OCI-LY1 (cell line): ENCODE measurements at regions not wholly inside any gene's neighbourhood (a gene's known extent, or its start where the extent isn't known, plus 50 kb on each side); places are given as distances from the start of the nearest gene placed in this dataset.

Experiments
- H2AFZ ChIP-seq: fragments of 200-600 bp; sonication (generic), shearing (Covaris generic); 2 replicates; pipeline ENCODE4 v1.6.0; 2014; ENCODE audit warnings: antibody characterized with exemption, mild to moderate bottlenecking, low read length
- H3F3A ChIP-seq: fragments of 200-600 bp; sonication (generic), shearing (Covaris generic); 2 replicates; pipeline ENCODE4 v1.6.0; 2014; ENCODE audit warnings: mild to moderate bottlenecking, antibody characterized with exemption, low read length, moderate library complexity; ENCODE audit not compliant: insufficient read depth
- H3K27ac ChIP-seq: fragments of 200-600 bp; sonication (generic); 2 replicates; pipeline ENCODE4 v1.5.1; 2014; ENCODE audit warnings: low read length, mixed run types, mild to moderate bottlenecking, low read depth; ENCODE audit not compliant: poor library complexity, severe bottlenecking
- H3K27me3 ChIP-seq: fragments of 200-600 bp; sonication (generic); 2 replicates; pipeline ENCODE4 v1.6.0; 2014; ENCODE audit warnings: antibody characterized with exemption, mild to moderate bottlenecking, low read length, moderate library complexity; ENCODE audit not compliant: insufficient read depth
- H3K36me3 ChIP-seq: fragments of 200-600 bp; sonication (generic); 2 replicates; pipeline ENCODE4 v1.6.1; 2014; ENCODE audit warnings: mild to moderate bottlenecking, antibody characterized with exemption, low read length, moderate library complexity, mixed read lengths; ENCODE audit not compliant: insufficient read depth
- H3K4me1 ChIP-seq: fragments of 200-600 bp; sonication (generic); 2 replicates; pipeline ENCODE4 v1.5.1; 2014; ENCODE audit warnings: mild to moderate bottlenecking, low read length, moderate library complexity; ENCODE audit not compliant: insufficient read depth, severe bottlenecking
- H3K4me2 ChIP-seq: fragments of 200-600 bp; sonication (generic), shearing (Covaris generic); 2 replicates; pipeline ENCODE4 v1.6.1; 2014; ENCODE audit warnings: low read length
- H3K4me3 ChIP-seq: fragments of 200-600 bp; sonication (generic); 2 replicates; pipeline ENCODE4 v1.5.1; 2014; ENCODE audit warnings: low read length, low read depth, mild to moderate bottlenecking, mixed read lengths; ENCODE audit not compliant: poor library complexity, severe bottlenecking
- H3K79me2 ChIP-seq: fragments of 200-600 bp; shearing (Covaris generic); 2 replicates; pipeline ENCODE4 v1.6.1; 2016; ENCODE audit warnings: mixed run types, low read length, mixed read lengths; ENCODE audit not compliant: insufficient read depth
- H3K9ac ChIP-seq: fragments of 200-600 bp; sonication (generic), shearing (Covaris generic); 2 replicates; pipeline ENCODE4 v1.6.1; 2014; ENCODE audit warnings: mild to moderate bottlenecking, low read length, mixed read lengths
- H3K9me2 ChIP-seq: fragments of 200-600 bp; sonication (generic), shearing (Covaris generic); 2 replicates; pipeline ENCODE4 v1.6.1; 2014; ENCODE audit warnings: low read depth, mild to moderate bottlenecking, low read length, mixed read lengths
- H3K9me3 ChIP-seq: fragments of 200-600 bp; shearing (Covaris generic); 2 replicates; pipeline ENCODE4 v1.6.1; 2014; ENCODE audit warnings: low read length, mixed read lengths
- H4K20me1 ChIP-seq: fragments of 200-600 bp; sonication (generic), shearing (Covaris generic); 2 replicates; pipeline ENCODE4 v1.6.0; 2016; ENCODE audit warnings: mild to moderate bottlenecking, low read length; ENCODE audit not compliant: insufficient read depth
- EZH2 ChIP-seq: fragments of 200-600 bp; sonication (generic), shearing (Covaris generic); IDR thresholded peaks from 2 replicates; pipeline ENCODE4 v1.8.0; 2017; ENCODE audit warnings: borderline replicate concordance, mixed run types, mild to moderate bottlenecking, antibody characterized with exemption, low read length, moderate library complexity, mixed read lengths
- TF ChIP-seq, protein P1 (sequence below): fragments of 200-600 bp; sonication (generic), shearing (Covaris generic); IDR thresholded peaks from 2 replicates; pipeline ENCODE4 v1.5.1; 2017; ENCODE audit warnings: mild to moderate bottlenecking, antibody characterized with exemption, low read length, moderate library complexity, mixed read lengths

DNA sequence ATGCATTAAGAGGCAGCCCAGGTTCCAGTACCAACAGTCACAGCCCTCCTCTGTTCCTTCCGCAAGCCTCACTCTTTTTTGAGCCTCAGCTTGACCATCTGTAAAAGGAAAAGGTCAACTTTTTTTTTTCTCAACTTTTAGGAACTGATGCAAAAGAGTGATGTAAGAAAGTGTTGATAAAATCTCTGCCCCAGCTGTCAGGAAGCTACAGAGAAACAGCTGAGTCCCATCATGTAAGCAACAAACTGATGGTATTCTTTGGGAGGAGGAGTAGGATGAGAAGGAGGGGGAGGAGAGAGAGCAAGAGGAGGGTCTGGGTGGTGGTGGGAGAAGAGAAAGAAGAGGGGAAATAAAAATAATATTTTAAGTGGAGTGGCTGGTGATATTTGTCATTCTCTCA lies 233.9 kb upstream of the TSHZ3 start:
- H2AFZ ChIP-seq, result no peak overlapping the region
- TF ChIP-seq EZH2, result no peak
- H3K79me2 ChIP-seq, result no peaks in the 10 kb centered on the region
- H3K4me2 ChIP-seq, result no peak overlapping the region
- no peaks in the 10 kb centered on the region for H3K27me3 ChIP-seq
- no peaks in the 10 kb centered on the region for H3K9me3 ChIP-seq
- no peaks in the 10 kb centered on the region for H3K9me2 ChIP-seq
- no peak overlapping the region for H3K4me3 ChIP-seq
- no peaks in the 10 kb centered on the region for H4K20me1 ChIP-seq
- no peaks in the 10 kb centered on the region for H3K4me1 ChIP-seq
- H3K36me3 ChIP-seq, result no peaks in the 10 kb centered on the region
- no peaks in the 10 kb centered on the region for H3F3A ChIP-seq
- no peak overlapping the region for H3K9ac ChIP-seq
- H3K27ac ChIP-seq, result no peak overlapping the region

DNA sequence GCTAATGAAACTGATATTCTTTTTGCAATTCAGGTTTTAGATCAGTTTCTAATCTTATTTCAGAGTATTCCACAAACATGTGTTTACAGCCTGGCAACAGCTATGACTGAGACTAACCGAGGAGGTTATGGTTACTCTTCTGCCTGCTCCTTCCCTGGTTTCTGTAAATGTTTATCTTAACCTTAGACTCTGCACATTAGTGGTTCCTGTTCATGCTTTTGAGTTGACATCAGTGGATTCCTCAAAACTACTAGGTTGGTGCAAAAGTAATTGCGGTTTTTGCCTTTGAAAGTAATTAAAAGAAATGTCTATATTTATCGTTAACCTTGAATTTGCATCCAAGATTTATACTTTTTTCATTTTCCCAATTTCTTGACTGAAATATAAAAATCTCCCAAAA lies 237.0 kb upstream of the TSHZ3 start:
- no peak for TF ChIP-seq EZH2
- TF ChIP-seq, protein P1, sequence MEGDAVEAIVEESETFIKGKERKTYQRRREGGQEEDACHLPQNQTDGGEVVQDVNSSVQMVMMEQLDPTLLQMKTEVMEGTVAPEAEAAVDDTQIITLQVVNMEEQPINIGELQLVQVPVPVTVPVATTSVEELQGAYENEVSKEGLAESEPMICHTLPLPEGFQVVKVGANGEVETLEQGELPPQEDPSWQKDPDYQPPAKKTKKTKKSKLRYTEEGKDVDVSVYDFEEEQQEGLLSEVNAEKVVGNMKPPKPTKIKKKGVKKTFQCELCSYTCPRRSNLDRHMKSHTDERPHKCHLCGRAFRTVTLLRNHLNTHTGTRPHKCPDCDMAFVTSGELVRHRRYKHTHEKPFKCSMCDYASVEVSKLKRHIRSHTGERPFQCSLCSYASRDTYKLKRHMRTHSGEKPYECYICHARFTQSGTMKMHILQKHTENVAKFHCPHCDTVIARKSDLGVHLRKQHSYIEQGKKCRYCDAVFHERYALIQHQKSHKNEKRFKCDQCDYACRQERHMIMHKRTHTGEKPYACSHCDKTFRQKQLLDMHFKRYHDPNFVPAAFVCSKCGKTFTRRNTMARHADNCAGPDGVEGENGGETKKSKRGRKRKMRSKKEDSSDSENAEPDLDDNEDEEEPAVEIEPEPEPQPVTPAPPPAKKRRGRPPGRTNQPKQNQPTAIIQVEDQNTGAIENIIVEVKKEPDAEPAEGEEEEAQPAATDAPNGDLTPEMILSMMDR, result no peak
- H3K9me3 ChIP-seq, result no peaks in the 10 kb centered on the region
- no peak overlapping the region for H3K4me3 ChIP-seq
- no peak overlapping the region for H3K4me2 ChIP-seq
- no peak overlapping the region for H2AFZ ChIP-seq
- no peaks in the 10 kb centered on the region for H3K27me3 ChIP-seq
- no peaks in the 10 kb centered on the region for H3K79me2 ChIP-seq
- H3K9me2 ChIP-seq, result no peaks in the 10 kb centered on the region
- no peaks in the 10 kb centered on the region for H3K4me1 ChIP-seq
- no peaks in the 10 kb centered on the region for H3F3A ChIP-seq
- H4K20me1 ChIP-seq, result no peaks in the 10 kb centered on the region
- H3K36me3 ChIP-seq, result no peaks in the 10 kb centered on the region
- no peak overlapping the region for H3K27ac ChIP-seq
- H3K9ac ChIP-seq, result no peak overlapping the region

- Histone ChIP-seq H3K27me3 (no peaks in the 10 kb centered on the region), H3K4me3 (no peak overlapping the region), H3K4me2 (no peak overlapping the region), H3K9me2 (no peaks in the 10 kb centered on the region), H3K79me2 (no peaks in the 10 kb centered on the region), H3F3A (no peaks in the 10 kb centered on the region), H3K4me1 (no peaks in the 10 kb centered on the region), H3K9ac (no peak overlapping the region), H3K36me3 (no peaks in the 10 kb centered on the region), H2AFZ (no peak overlapping the region), H3K27ac (no peak overlapping the region), H4K20me1 (no peaks in the 10 kb centered on the region), H3K9me3 (no peaks in the 10 kb centered on the region)
- TF ChIP-seq, protein P1, result no peak
- no peak for TF ChIP-seq EZH2
These were observed 239.9 kb upstream of the TSHZ3 start for GRCh38 chr19:31589109-31589508.

- no peak overlapping the region for H3K9ac ChIP-seq
- no peaks in the 10 kb centered on the region for H3K79me2 ChIP-seq
- H3K36me3 ChIP-seq, result no peaks in the 10 kb centered on the region
- 0 out of 2 replicates have a peak, but pooled peaks cover 3% of the 10 kb centered on the region for H3K27me3 ChIP-seq
- no peaks in the 10 kb centered on the region for H3K9me3 ChIP-seq
- H3K4me2 ChIP-seq, result no peak overlapping the region
- H3F3A ChIP-seq, result no peaks in the 10 kb centered on the region
- no peak overlapping the region for H2AFZ ChIP-seq
- no peak overlapping the region for H3K27ac ChIP-seq
- H3K9me2 ChIP-seq, result no peaks in the 10 kb centered on the region
- no peaks in the 10 kb centered on the region for H4K20me1 ChIP-seq
- H3K4me1 ChIP-seq, result no peaks in the 10 kb centered on the region
- TF ChIP-seq EZH2, result no peak
- H3K4me3 ChIP-seq, result no peak overlapping the region
These were observed 242.0 kb upstream of the TSHZ3 start for GRCh38 chr19:31591258-31591657.
